ENCODE measurements at regions not wholly inside any gene's neighbourhood (a gene's known extent, or its start where the extent isn't known, plus 50 kb on each side); places are given as distances from the start of the nearest gene placed in this dataset.

DNA sequence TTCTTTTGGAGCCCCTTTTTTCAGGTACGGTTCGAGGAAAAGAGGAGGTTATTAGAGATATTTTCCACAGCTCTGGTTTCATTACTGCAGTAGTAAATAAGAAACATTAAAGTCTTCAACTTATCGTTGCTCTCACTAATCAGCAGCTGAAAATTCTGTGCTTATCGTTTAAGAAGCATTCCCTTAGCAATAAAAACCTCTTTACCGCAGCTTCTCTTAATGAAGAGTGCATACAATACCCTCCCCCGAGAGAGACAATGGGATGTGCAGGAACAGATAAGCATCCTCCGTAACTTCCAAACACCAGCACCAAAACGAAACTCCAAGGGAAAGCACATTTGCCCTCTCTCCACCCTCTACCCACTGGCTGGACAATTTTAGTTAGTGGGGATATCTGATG, 384.5 kb downstream of the NEBL start:
- Histone ChIP-seq H3K9me3 (no peaks in the 10 kb centered on the region), H3K36me3 (no peaks in the 10 kb centered on the region), H3K27ac (no peak overlapping the region), H3K27me3 (no peaks in the 10 kb centered on the region), H3K4me3 (no peak overlapping the region), H3K4me1 (no peaks in the 10 kb centered on the region)
- no peak for DNase-seq
- TF ChIP-seq, protein P1, sequence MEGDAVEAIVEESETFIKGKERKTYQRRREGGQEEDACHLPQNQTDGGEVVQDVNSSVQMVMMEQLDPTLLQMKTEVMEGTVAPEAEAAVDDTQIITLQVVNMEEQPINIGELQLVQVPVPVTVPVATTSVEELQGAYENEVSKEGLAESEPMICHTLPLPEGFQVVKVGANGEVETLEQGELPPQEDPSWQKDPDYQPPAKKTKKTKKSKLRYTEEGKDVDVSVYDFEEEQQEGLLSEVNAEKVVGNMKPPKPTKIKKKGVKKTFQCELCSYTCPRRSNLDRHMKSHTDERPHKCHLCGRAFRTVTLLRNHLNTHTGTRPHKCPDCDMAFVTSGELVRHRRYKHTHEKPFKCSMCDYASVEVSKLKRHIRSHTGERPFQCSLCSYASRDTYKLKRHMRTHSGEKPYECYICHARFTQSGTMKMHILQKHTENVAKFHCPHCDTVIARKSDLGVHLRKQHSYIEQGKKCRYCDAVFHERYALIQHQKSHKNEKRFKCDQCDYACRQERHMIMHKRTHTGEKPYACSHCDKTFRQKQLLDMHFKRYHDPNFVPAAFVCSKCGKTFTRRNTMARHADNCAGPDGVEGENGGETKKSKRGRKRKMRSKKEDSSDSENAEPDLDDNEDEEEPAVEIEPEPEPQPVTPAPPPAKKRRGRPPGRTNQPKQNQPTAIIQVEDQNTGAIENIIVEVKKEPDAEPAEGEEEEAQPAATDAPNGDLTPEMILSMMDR (IDR thresholded peaks at IDR 0.05), result no peak
- no peak for TF ChIP-seq POLR2A (IDR thresholded peaks at IDR 0.05)
- intact Hi-C loops (cut with DNase I), result no loop called here
- WGBS, 2 donors, result 75 to 82% methylated on average over 8 of the region's 8 CpGs

DNA sequence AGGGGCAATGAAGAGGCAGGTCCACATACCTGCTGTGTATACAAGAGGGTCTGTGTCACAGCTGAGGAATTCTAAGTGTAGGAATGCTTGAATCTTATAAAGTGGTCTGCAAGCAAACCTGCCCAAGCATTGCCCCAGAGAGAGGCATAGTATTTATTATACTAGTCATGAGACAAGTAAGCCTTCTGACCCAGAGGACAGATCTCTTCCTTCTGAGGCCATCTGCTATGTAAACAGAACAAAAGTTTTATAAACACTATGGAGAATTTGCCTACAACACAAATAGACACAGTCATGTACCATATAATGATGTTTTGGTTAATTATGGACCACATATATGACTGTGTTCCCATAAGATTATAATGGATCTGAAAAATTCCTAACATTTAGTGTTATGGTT, 388.2 kb downstream of the NEBL start:
- Histone ChIP-seq H3K4me1 (no peaks in the 10 kb centered on the region), H3K36me3 (no peaks in the 10 kb centered on the region), H3K27me3 (no peaks in the 10 kb centered on the region), H3K27ac (no peak overlapping the region), H3K4me3 (no peak overlapping the region), H3K9me3 (no peaks in the 10 kb centered on the region)
- TF ChIP-seq POLR2A (IDR thresholded peaks at IDR 0.05), result no peak
- TF ChIP-seq, protein P1 (IDR thresholded peaks at IDR 0.05), result no peak
- intact Hi-C loops (cut with DNase I), result no loop called here
- DNase-seq, result no peak

DNA sequence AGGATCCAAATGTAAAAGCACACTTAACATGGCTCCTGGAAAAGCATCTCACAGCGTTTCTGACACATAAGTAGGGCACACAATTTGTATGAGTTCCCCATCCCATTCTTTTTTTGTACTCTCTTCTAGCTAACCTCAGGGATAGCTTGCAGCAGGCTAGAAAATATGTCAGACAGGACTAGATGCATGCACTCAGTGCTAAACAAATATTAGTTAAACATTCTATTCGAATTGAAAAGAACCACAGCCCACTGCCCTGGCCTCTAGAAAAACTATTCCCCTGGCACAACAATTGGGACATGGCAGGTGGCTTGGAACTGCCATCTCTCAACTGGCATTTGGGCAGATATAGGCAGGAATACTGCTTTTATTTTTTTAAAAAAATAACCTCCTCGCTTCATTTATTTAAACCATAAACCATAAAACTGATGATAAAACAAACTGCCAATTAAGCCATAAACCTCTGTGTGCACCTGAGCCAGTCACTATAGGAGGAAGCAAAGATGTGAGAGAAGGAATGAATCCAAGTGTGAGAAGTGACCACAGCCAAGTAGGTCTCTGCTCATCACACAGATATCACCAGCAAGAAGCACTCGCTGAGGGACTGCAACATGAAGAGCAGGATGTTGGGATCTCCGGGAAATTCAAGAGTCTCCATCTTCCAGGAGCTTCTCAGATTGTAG, 394.1 kb downstream of the NEBL start:
- Histone ChIP-seq H3K27ac (no peak overlapping the region), H3K36me3 (no peaks in the 10 kb centered on the region), H3K9me3 (no peaks in the 10 kb centered on the region), H3K27me3 (no peaks in the 10 kb centered on the region), H3K4me3 (no peak overlapping the region), H3K4me1 (no peaks in the 10 kb centered on the region)
- 52 to 57% methylated on average over 5 of the region's 5 CpGs for WGBS, 2 donors
- DNase-seq, result no peak
- TF ChIP-seq, protein P1 (IDR thresholded peaks at IDR 0.05), result no peak
- no peak for TF ChIP-seq POLR2A (IDR thresholded peaks at IDR 0.05)
- intact Hi-C loops (cut with DNase I), result no loop called here

DNA sequence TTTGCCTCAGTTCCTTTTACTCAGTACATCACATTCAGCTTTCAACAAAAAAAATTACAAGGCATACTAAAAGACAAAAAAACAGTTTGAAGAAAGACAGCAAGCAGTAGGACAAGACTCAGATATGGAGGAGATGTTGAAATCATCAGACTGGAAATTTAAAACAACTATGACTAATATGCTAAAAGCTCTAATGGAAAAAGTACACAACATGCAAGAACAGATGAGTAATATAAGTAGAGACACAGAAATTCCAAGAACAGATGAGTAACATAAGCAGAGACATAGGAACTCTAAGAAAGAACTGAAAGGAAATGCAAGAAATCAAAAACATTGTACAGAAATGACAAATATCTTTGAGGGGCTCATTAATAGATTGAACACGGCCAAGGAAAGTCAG, 402.6 kb downstream of the NEBL start:
- H3K4me3 ChIP-seq, result no peak overlapping the region
- intact Hi-C loops (cut with DNase I), result no loop called here
- H3K27ac ChIP-seq, result no peak overlapping the region
- no peaks in the 10 kb centered on the region for H3K27me3 ChIP-seq
- no peak for DNase-seq
- 28 to 42% methylated on average over 1 of the region's 1 CpG for WGBS, 2 donors
- TF ChIP-seq POLR2A (IDR thresholded peaks at IDR 0.05), result no peak
- no peaks in the 10 kb centered on the region for H3K36me3 ChIP-seq
- H3K4me1 ChIP-seq, result no peaks in the 10 kb centered on the region
- H3K9me3 ChIP-seq, result no peaks in the 10 kb centered on the region

DNA sequence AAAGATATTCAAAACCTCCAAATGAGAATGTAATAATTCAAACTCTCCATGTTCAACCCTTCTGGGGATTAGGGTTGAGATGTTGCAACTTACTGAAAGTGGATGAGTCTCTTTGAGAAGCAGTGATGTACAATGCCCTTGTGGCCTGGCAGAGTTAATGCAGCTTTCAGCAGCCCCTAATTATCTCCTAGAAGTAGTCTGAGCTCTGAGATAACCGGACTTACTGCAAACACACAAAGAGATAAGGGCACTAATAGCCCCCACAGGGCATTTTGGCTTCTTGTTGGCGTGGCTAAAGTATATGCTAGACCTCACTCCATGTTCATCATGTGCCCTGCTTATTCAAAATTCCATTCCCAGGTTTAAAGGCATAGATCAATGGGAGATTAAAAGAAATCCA, 404.7 kb downstream of the NEBL start:
- WGBS, 2 donors, result 25 to 37% methylated on average over 2 of the region's 2 CpGs
- TF ChIP-seq POLR2A (IDR thresholded peaks at IDR 0.05), result no peak
- TF ChIP-seq, protein P1 (IDR thresholded peaks at IDR 0.05), result no peak
- intact Hi-C loops (cut with DNase I), result no loop called here

DNA sequence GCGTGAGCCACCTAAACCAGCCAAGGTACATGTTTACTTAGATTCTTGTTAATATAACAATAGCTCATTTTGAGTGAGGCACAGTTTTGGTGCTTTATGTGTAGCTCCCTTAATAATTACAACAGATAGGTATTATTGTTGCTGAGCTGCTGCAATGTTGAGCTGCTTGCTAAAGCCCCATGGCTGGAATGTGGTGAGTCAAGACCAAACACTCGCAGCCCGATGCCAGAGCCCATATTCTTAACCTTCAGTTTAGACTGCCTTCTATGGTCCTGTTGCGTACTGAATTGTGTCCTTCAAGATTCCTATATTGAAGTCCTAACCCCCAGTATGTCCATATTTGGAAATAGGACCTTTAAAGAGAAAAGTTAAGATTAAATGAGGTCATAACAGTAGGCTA, 407.1 kb downstream of the NEBL start:
- H3K27me3 ChIP-seq, result no peaks in the 10 kb centered on the region
- no peak overlapping the region for H3K4me3 ChIP-seq
- WGBS, 2 donors, result 85 to 94% methylated on average over 4 of the region's 4 CpGs
- TF ChIP-seq, protein P1 (IDR thresholded peaks at IDR 0.05), result no peak
- TF ChIP-seq POLR2A (IDR thresholded peaks at IDR 0.05), result no peak
- no peaks in the 10 kb centered on the region for H3K36me3 ChIP-seq
- H3K9me3 ChIP-seq, result no peaks in the 10 kb centered on the region
- H3K4me1 ChIP-seq, result no peaks in the 10 kb centered on the region
- intact Hi-C loops (cut with DNase I), result no loop called here
- DNase-seq, result no peak
- no peak overlapping the region for H3K27ac ChIP-seq

More for the DNA sequence above, 404.7 kb downstream of the NEBL start:
- H3K4me3 ChIP-seq, result no peak overlapping the region
- no peaks in the 10 kb centered on the region for H3K36me3 ChIP-seq
- H3K27me3 ChIP-seq, result no peaks in the 10 kb centered on the region
- DNase-seq, result no peak
- H3K9me3 ChIP-seq, result no peaks in the 10 kb centered on the region
- H3K27ac ChIP-seq, result no peak overlapping the region
- no peaks in the 10 kb centered on the region for H3K4me1 ChIP-seq

Data from esophagus squamous epithelium (tissue), 5 donors.